NT2/D1 (cell line): ENCODE measurements at regions not wholly inside any gene's neighbourhood (a gene's known extent, or its start where the extent isn't known, plus 50 kb on each side); places are given as distances from the start of the nearest gene placed in this dataset.

Source experiments
- SUZ12 ChIP-seq: IDR thresholded peaks from 2 replicates; pipeline ENCODE4 v1.6.1; 2011; ENCODE audit not compliant: insufficient read length, insufficient read depth; ENCODE audit errors: extremely low read depth
- ZNF274 ChIP-seq: IDR thresholded peaks from 2 replicates; pipeline ENCODE4 v1.6.1; 2011; ENCODE audit warnings: mild to moderate bottlenecking, low read depth, low read length

- no peak for TF ChIP-seq ZNF274
- no peak for TF ChIP-seq SUZ12
Measured at GRCh38 chr9:115743709-115744605, 409.6 kb upstream of the PAPPA start.
